Activated CD4-positive, alpha-beta T cell treated with anti-CD3 and anti-CD28 coated beads, Interleukin-2, amount 10 ng/mL, durations not matched to agents 24 days and 14 days (primary cell): ENCODE measurements at regions not wholly inside any gene's neighbourhood (a gene's known extent, or its start where the extent isn't known, plus 50 kb on each side); places are given as distances from the start of the nearest gene placed in this dataset.

ENCODE experiments used
- DNase-seq: peaks from one replicate; pipeline ENCODE4 v3.0.0; 2022
- H3K27ac Mint-ChIP-seq: one replicate; pipeline ENCODE4 v1.8.0; 2022; ENCODE audit warnings: mild to moderate bottlenecking, mixed read lengths
- H3K27me3 Mint-ChIP-seq: one replicate; pipeline ENCODE4 v1.8.0; 2022; ENCODE audit warnings: mixed read lengths
- H3K36me3 Mint-ChIP-seq: one replicate; pipeline ENCODE4 v1.8.0; 2022; ENCODE audit warnings: low read depth, mild to moderate bottlenecking, mixed read lengths
- H3K4me1 Mint-ChIP-seq: one replicate; pipeline ENCODE4 v1.8.0; 2021; ENCODE audit warnings: mixed read lengths
- H3K4me3 Mint-ChIP-seq: one replicate; pipeline ENCODE4 v1.8.0; 2022; ENCODE audit warnings: mild to moderate bottlenecking, moderate library complexity, mixed read lengths
- H3K9me3 Mint-ChIP-seq: one replicate; pipeline ENCODE4 v1.8.0; 2021; ENCODE audit warnings: mixed read lengths
- intact Hi-C: fragments of 100-400 bp; cut with micrococcal nuclease; formaldehyde crosslinking; loops from one replicate; pipeline ENCODE4 v1.15.1; 2023

- Mint-ChIP-seq H3K9me3 (no peaks in the 10 kb centered on the region), H3K27ac (no peak overlapping the region), H3K4me3 (no peak overlapping the region), H3K36me3 (no peaks in the 10 kb centered on the region), H3K27me3 (no peaks in the 10 kb centered on the region), H3K4me1 (no peaks in the 10 kb centered on the region)
- no peak for DNase-seq
- intact Hi-C loops = no loop called here
These were observed 76.0 kb downstream of the ATPSCKMT start for GRCh38 chr5:10173716-10174115.

GRCh38 chr5:10172247-10172646 lies 77.4 kb downstream of the ATPSCKMT start:
- intact Hi-C loops = no loop called here
- H3K27ac Mint-ChIP-seq = no peak overlapping the region
- no peak for DNase-seq

GRCh38 chr5:10169359-10169758 lies 80.3 kb downstream of the ATPSCKMT start:
- intact Hi-C loops = no loop called here
- no peaks in the 10 kb centered on the region for H3K9me3 Mint-ChIP-seq
- no peaks in the 10 kb centered on the region for H3K27me3 Mint-ChIP-seq
- no peaks in the 10 kb centered on the region for H3K4me1 Mint-ChIP-seq
- H3K27ac Mint-ChIP-seq = no peak overlapping the region
- DNase-seq = no peak
- H3K4me3 Mint-ChIP-seq = no peak overlapping the region
- H3K36me3 Mint-ChIP-seq = no peaks in the 10 kb centered on the region

More at GRCh38 chr5:10172247-10172646, 77.4 kb downstream of the ATPSCKMT start:
- no peak overlapping the region for H3K4me3 Mint-ChIP-seq
- no peaks in the 10 kb centered on the region for H3K36me3 Mint-ChIP-seq
- no peaks in the 10 kb centered on the region for H3K9me3 Mint-ChIP-seq
- no peaks in the 10 kb centered on the region for H3K4me1 Mint-ChIP-seq
- no peaks in the 10 kb centered on the region for H3K27me3 Mint-ChIP-seq

GRCh38 chr5:10168254-10168653 lies 81.4 kb downstream of the ATPSCKMT start:
- H3K4me1 Mint-ChIP-seq = no peaks in the 10 kb centered on the region

GRCh38 chr5:10167806-10168205 lies 81.9 kb downstream of the ATPSCKMT start:
- Mint-ChIP-seq H3K27me3 (no peaks in the 10 kb centered on the region), H3K9me3 (no peaks in the 10 kb centered on the region), H3K4me1 (no peaks in the 10 kb centered on the region), H3K27ac (no peak overlapping the region), H3K4me3 (no peak overlapping the region), H3K36me3 (no peaks in the 10 kb centered on the region)
- no peak for DNase-seq
- intact Hi-C loops = no loop called here

More at GRCh38 chr5:10168254-10168653, 81.4 kb downstream of the ATPSCKMT start:
- no peaks in the 10 kb centered on the region for H3K9me3 Mint-ChIP-seq
- H3K27me3 Mint-ChIP-seq = no peaks in the 10 kb centered on the region
- no peak overlapping the region for H3K4me3 Mint-ChIP-seq
- intact Hi-C loops = no loop called here
- no peak for DNase-seq
- no peaks in the 10 kb centered on the region for H3K36me3 Mint-ChIP-seq
- H3K27ac Mint-ChIP-seq = no peak overlapping the region

GRCh38 chr5:10166392-10166791 lies 83.3 kb downstream of the ATPSCKMT start:
- intact Hi-C loops = no loop called here
- no peaks in the 10 kb centered on the region for H3K36me3 Mint-ChIP-seq
- no peak overlapping the region for H3K4me3 Mint-ChIP-seq
- no peak for DNase-seq
- no peaks in the 10 kb centered on the region for H3K4me1 Mint-ChIP-seq
- H3K27ac Mint-ChIP-seq = no peak overlapping the region
- H3K9me3 Mint-ChIP-seq = peaks cover 3% of the 10 kb centered on the region
- no peaks in the 10 kb centered on the region for H3K27me3 Mint-ChIP-seq

- intact Hi-C loops = no loop called here
- Mint-ChIP-seq H3K4me1 (no peaks in the 10 kb centered on the region), H3K27me3 (no peaks in the 10 kb centered on the region), H3K9me3 (peaks cover 3% of the 10 kb centered on the region), H3K4me3 (no peak overlapping the region), H3K36me3 (no peaks in the 10 kb centered on the region), H3K27ac (no peak overlapping the region)
- DNase-seq = no peak
These were observed 87.2 kb downstream of the ATPSCKMT start for GRCh38 chr5:10162468-10162867.

- Mint-ChIP-seq H3K4me3 (no peak overlapping the region), H3K4me1 (no peaks in the 10 kb centered on the region), H3K9me3 (peaks cover 3% of the 10 kb centered on the region), H3K36me3 (no peaks in the 10 kb centered on the region), H3K27ac (no peak overlapping the region), H3K27me3 (no peaks in the 10 kb centered on the region)
- DNase-seq = no peak
- intact Hi-C loops = no loop called here
These were observed 87.9 kb downstream of the ATPSCKMT start for GRCh38 chr5:10161778-10162177.

GRCh38 chr5:10160241-10160640 lies 89.4 kb downstream of the ATPSCKMT start:
- no peaks in the 10 kb centered on the region for H3K27me3 Mint-ChIP-seq
- H3K9me3 Mint-ChIP-seq = peaks cover 3% of the 10 kb centered on the region
- H3K27ac Mint-ChIP-seq = no peak overlapping the region
- H3K4me1 Mint-ChIP-seq = no peaks in the 10 kb centered on the region
- H3K36me3 Mint-ChIP-seq = no peaks in the 10 kb centered on the region
- no peak overlapping the region for H3K4me3 Mint-ChIP-seq
- DNase-seq = no peak
- intact Hi-C loops = no loop called here

- DNase-seq = no peak
- Mint-ChIP-seq H3K4me1 (no peaks in the 10 kb centered on the region), H3K9me3 (peaks cover 3% of the 10 kb centered on the region), H3K27me3 (peaks cover 2% of the 10 kb centered on the region), H3K36me3 (no peaks in the 10 kb centered on the region), H3K27ac (no peak overlapping the region), H3K4me3 (no peak overlapping the region)
- intact Hi-C loops = no loop called here
These were observed 90.8 kb downstream of the ATPSCKMT start for GRCh38 chr5:10158886-10159285.

GRCh38 chr5:10157085-10157669 lies 92.5 kb downstream of the ATPSCKMT start:
- DNase-seq = no peak
- Mint-ChIP-seq H3K4me3 (no peak overlapping the region), H3K27me3 (peaks cover 2% of the 10 kb centered on the region), H3K9me3 (no peaks in the 10 kb centered on the region), H3K4me1 (no peaks in the 10 kb centered on the region), H3K36me3 (no peaks in the 10 kb centered on the region), H3K27ac (no peak overlapping the region)
- intact Hi-C loops = no loop called here

- intact Hi-C loops = no loop called here
- Mint-ChIP-seq H3K4me3 (no peak overlapping the region), H3K27ac (no peak overlapping the region), H3K9me3 (no peaks in the 10 kb centered on the region), H3K27me3 (peaks cover 2% of the 10 kb centered on the region), H3K36me3 (no peaks in the 10 kb centered on the region), H3K4me1 (no peaks in the 10 kb centered on the region)
- no peak for DNase-seq
These were observed 93.6 kb downstream of the ATPSCKMT start for GRCh38 chr5:10155897-10156667.

GRCh38 chr5:10153808-10154537 lies 95.7 kb downstream of the ATPSCKMT start:
- H3K4me3 Mint-ChIP-seq = no peak overlapping the region
- no peaks in the 10 kb centered on the region for H3K4me1 Mint-ChIP-seq
- no peaks in the 10 kb centered on the region for H3K36me3 Mint-ChIP-seq
- intact Hi-C loops = no loop called here
- H3K9me3 Mint-ChIP-seq = no peaks in the 10 kb centered on the region
- H3K27me3 Mint-ChIP-seq = peaks cover 2% of the 10 kb centered on the region
- no peak overlapping the region for H3K27ac Mint-ChIP-seq
- DNase-seq = no peak

- Mint-ChIP-seq H3K9me3 (no peaks in the 10 kb centered on the region), H3K27me3 (peaks cover 2% of the 10 kb centered on the region), H3K4me1 (no peaks in the 10 kb centered on the region), H3K4me3 (no peak overlapping the region), H3K36me3 (no peaks in the 10 kb centered on the region), H3K27ac (no peak overlapping the region)
- no peak for DNase-seq
- intact Hi-C loops = no loop called here
These were observed 96.3 kb downstream of the ATPSCKMT start for GRCh38 chr5:10153394-10153793.
